GM12865 (cell line): ENCODE measurements at regions not wholly inside any gene's neighbourhood (a gene's known extent, or its start where the extent isn't known, plus 50 kb on each side); places are given as distances from the start of the nearest gene placed in this dataset.
"Not testable (repeated sequence)": the region's sequence is repeated elsewhere in the genome, so short reads cannot be mapped to it uniquely, and the experiment has no call there.

Source experiments
- DNase-seq: peaks from one replicate; pipeline ENCODE4 v3.0.0; 2010; ENCODE audit warnings: low read depth
- H3K4me3 ChIP-seq: 2 replicates; pipeline ENCODE4 v1.5.1; 2011; ENCODE audit warnings: mild to moderate bottlenecking, low read depth, low read length, control low read depth
- TF ChIP-seq, protein P1 (sequence below): IDR thresholded peaks from 2 replicates; pipeline ENCODE4 v1.5.1; 2011; ENCODE audit warnings: low read length, control low read depth, low read depth, inconsistent platforms; ENCODE audit not compliant: insufficient read depth; ENCODE audit errors: missing control alignments

- TF ChIP-seq, protein P1, sequence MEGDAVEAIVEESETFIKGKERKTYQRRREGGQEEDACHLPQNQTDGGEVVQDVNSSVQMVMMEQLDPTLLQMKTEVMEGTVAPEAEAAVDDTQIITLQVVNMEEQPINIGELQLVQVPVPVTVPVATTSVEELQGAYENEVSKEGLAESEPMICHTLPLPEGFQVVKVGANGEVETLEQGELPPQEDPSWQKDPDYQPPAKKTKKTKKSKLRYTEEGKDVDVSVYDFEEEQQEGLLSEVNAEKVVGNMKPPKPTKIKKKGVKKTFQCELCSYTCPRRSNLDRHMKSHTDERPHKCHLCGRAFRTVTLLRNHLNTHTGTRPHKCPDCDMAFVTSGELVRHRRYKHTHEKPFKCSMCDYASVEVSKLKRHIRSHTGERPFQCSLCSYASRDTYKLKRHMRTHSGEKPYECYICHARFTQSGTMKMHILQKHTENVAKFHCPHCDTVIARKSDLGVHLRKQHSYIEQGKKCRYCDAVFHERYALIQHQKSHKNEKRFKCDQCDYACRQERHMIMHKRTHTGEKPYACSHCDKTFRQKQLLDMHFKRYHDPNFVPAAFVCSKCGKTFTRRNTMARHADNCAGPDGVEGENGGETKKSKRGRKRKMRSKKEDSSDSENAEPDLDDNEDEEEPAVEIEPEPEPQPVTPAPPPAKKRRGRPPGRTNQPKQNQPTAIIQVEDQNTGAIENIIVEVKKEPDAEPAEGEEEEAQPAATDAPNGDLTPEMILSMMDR, result no peak
- no peak overlapping the region for H3K4me3 ChIP-seq
- DNase-seq, result no peak
These were observed 59.1 kb upstream of the CA12 start for GRCh38 chr15:63440756-63441155.

GRCh38 chr15:63441266-63441665 lies 59.6 kb upstream of the CA12 start:
- DNase-seq, result no peak
- TF ChIP-seq, protein P1, result no peak
- no peak overlapping the region for H3K4me3 ChIP-seq

- H3K4me3 ChIP-seq, result no peak overlapping the region
- no peak for DNase-seq
- TF ChIP-seq, protein P1, result no peak
These were observed 60.4 kb upstream of the CA12 start for GRCh38 chr15:63442080-63442479.

DNA sequence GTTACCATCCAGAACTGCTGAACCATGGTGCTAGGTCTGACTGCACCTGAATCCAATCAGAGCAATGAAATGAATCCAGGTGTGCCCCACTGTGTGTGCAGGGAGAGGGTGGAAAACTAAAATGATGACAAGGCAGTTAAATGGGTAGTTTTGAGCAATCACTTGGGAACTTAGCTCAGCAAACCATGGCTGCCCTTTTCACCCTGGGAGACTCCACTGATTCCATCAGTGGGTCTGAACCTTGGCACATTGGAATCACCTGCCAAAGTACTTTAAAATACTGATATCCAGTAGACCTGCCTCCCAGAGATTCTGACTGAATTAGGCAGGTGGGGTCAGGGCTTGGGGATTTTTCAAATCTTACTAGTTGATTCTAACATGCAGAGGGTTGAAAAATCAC lies 59.8 kb upstream of the USP3 start:
- DNase-seq, result no peak
- H3K4me3 ChIP-seq, result no peak overlapping the region
- TF ChIP-seq, protein P1, result no peak

- TF ChIP-seq, protein P1, result no peak
- no peak for DNase-seq
- H3K4me3 ChIP-seq, result no peak overlapping the region
These were observed 58.1 kb upstream of the USP3 start for GRCh38 chr15:63446255-63446654.

DNA sequence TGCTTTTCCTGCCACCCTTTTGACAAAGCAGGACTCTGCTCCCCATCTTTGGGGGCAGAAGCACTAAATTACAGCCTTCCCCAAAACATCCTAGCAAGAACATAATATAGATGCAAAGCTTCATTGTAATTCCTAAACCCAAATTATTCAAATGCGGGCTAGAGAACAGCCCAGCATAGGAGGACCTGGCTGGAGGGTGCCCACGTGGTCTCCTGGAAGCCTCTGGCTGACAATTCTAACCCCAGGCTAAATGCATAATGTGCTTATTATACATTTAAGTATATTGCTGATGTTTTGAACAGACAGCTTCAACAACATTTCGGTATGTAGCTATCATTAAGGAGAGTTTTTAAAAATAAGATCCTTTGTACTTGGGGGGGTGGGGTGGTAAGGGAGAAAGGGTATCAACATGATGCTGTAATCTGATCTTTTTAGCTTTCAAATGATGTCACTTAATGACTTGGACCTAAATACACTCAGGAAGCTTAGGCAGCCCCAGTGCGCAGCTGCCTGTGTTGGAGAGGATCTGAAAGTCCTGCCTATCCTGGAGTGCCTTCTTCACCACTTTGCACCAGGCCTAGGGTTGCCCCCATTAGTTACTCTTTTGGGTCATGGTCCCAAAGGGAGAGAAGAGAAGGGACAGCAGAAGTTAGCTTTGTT lies 57.2 kb upstream of the USP3 start:
- DNase-seq, result no peak
- no peak overlapping the region for H3K4me3 ChIP-seq
- TF ChIP-seq, protein P1, result no peak

DNA sequence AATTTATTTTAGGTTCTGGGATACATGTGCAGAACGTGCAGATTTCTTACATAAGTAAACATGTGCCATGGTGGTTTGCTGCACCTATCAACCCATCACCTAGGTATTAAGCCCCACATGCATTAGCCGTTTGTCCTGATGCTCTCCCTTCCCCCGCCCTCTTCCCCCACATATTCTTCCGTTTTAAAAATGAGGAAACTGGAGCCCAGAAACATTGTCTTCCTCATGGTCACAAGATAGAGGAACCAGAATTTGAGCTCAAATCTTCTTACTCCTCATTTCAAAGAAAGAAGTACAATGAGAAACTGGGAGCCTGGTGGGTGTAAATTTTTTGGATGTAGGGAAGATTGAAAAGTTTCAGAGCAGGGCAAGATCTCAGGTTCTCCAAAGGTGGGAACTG lies 56.1 kb upstream of the USP3 start:
- no peak for DNase-seq
- TF ChIP-seq, protein P1, result no peak
- H3K4me3 ChIP-seq, result no peak overlapping the region

DNA sequence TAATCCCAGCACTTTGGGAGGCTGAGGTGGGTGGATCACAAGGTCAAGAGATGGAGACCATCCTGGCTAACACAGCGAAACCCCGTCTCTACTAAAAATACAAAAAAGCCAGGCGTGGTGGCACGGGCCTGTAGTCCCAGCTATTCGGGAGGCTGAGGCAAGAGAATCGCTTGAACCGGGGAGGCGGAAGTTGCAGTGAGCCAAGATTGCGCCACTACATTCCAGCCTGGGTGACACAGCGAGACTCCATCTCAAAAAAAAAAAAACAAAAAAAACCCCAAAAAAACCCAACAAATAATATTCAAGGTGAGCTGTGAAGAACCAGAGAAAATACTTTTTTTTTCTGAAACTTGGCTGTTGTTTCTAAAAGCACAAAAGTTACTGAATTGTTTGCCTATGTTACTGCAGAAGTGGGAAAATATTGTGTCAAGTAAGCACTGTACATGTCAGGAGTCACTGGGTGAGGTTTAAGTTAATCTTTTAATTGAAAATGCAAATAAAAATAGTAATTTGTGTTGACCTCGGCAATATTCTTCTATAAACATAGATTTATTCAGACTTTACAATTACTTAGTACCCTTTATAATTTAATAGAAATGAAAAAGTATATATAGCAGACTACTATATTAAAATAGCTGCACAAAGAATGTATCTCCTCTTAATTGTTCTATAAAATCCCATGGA lies 55.4 kb upstream of the USP3 start:
- DNase-seq, H3K4me3 ChIP-seq: not testable (repeated sequence)
